ENCODE measurements at regions not wholly inside any gene's neighbourhood (a gene's known extent, or its start where the extent isn't known, plus 50 kb on each side); places are given as distances from the start of the nearest gene placed in this dataset.

DNA sequence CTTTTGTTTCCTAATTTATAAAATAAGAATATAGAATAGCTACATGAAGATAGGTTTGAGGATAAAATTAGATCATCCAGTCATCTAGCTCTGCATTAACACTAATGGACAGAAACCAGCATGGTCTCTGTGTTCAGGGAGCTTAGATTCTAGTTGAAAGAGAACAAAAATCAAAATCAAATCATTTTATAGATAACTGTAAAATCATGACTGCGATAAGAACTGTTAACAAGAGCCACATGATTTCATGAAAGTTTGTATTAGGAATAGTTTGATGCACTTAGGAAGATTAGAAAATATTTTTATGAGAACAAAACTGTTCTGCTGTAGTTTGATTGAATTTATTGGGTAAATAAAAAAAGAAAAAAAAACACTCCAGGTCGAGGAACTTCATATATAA lies 1074.7 kb downstream of the MAT2B start:
- H3K9me3 ChIP-seq, result no peaks in the 10 kb centered on the region
- no peaks in the 10 kb centered on the region for H3K36me3 ChIP-seq
- H3K27ac ChIP-seq, result no peak overlapping the region
- TF ChIP-seq CTCF (IDR thresholded peaks at IDR 0.05), result no peak
- no peak for DNase-seq
- no peaks in the 10 kb centered on the region for H3K4me1 ChIP-seq
- H3K27me3 ChIP-seq, result no peaks in the 10 kb centered on the region
- H3K4me3 ChIP-seq, result no peak overlapping the region
- ATAC-seq, result no peak
- intact Hi-C loops (cut with DNase I), result no loop called here

DNA sequence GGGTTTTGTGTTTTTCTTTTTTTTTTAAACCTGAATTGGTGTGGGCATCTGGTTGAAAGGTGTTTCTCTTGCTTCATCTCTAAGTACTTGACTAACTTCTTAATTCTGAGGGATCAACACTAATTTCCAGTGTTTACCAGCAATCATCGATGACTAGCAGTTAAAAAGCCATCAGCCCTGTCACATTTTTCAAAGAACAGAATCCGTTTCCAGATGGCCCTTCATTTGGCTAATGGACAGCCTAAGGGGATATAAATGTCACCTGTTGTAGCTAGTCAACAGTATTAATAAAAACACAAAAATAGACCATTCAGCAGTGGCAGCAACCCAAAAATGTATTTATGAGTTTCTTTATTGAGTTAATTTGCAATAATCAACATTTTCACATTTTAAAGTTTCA lies 1076.5 kb downstream of the MAT2B start:
- intact Hi-C loops (cut with DNase I), result no loop called here
- no peaks in the 10 kb centered on the region for H3K36me3 ChIP-seq
- no peaks in the 10 kb centered on the region for H3K4me1 ChIP-seq
- H3K27ac ChIP-seq, result no peak overlapping the region
- no peaks in the 10 kb centered on the region for H3K9me3 ChIP-seq
- H3K27me3 ChIP-seq, result no peaks in the 10 kb centered on the region
- H3K4me3 ChIP-seq, result no peak overlapping the region
- TF ChIP-seq CTCF (IDR thresholded peaks at IDR 0.05), result no peak
- DNase-seq (no peak), ATAC-seq (no peak)

DNA sequence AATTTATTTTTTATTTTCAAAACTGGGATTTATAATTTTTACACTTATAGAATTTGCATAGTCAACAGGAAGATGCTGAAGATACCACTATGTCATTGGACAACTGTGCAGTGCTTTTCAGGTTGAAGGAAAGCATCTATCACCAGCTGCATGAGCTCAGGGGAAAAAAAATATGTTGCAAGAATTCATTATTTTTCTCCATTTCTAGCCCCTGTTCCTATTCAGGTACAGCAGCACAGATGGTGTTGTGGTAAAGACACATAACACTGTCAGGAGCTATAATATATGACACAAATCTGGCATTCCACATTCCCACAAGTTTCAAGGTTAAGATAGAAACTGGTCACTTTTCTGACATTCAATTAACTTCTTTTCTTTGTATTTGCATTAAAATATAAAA lies 1088.6 kb downstream of the MAT2B start:
- H3K27ac ChIP-seq, result no peak overlapping the region
- no peaks in the 10 kb centered on the region for H3K4me1 ChIP-seq
- no peak overlapping the region for H3K4me3 ChIP-seq
- no peaks in the 10 kb centered on the region for H3K27me3 ChIP-seq
- no peaks in the 10 kb centered on the region for H3K36me3 ChIP-seq
- H3K9me3 ChIP-seq, result no peaks in the 10 kb centered on the region
- intact Hi-C loops (cut with DNase I), result no loop called here
- DNase-seq, result no peak
- no peak for TF ChIP-seq CTCF (IDR thresholded peaks at IDR 0.05)
- ATAC-seq, result no peak

DNA sequence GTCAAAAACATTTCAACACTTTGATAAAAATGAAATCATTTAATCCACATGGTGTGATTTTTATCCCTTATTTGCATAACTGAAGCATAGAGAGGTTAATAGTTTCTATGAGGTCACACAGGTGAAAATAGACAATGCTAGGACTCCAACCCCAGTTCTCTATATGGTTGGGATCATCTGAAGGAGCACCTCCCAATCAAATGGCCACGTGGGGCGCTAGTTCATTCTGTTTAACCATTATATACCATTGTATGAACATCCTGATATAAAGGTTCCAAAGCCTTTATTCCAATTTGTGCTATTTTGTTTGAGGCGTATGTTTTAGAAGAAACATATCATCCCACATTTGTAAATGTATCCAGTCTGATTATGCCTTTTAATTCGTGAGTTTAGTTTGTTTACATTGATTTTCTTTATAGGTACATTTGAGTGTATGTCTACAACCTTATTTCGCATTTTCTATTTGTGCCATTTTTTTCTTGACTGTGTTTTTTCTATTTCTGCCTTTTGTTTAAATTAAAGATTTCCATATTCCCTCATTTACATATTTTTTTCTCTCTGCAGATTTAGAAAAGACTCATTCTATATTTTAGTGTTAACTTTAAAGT lies 1092.0 kb downstream of the MAT2B start:
- DNase-seq, result no peak
- intact Hi-C loops (cut with DNase I), result no loop called here
- ATAC-seq, result no peak
- Histone ChIP-seq H3K9me3 (no peaks in the 10 kb centered on the region), H3K4me1 (no peaks in the 10 kb centered on the region), H3K4me3 (no peak overlapping the region), H3K27ac (no peak overlapping the region), H3K27me3 (no peaks in the 10 kb centered on the region), H3K36me3 (no peaks in the 10 kb centered on the region)
- peak; percentile 30 for TF ChIP-seq CTCF (IDR thresholded peaks at IDR 0.05)

DNA sequence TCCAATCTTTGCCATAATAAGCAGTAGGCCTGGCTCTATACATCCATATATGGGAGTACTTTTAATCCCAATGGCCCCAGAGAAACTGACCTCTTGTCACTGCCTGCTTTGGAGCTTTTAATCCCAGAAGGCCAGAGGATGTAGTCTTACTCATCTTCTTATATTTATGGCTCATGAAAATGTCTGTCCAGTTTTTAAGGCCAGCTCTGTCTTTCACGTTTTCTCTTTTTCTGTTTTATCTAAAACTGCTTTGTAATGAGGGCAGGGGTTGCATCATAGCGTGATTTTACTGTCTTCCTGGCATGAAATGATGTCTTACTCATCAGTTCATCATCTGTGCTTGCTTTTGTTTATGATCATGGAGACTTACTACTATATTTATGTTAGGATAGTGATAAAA lies 1094.9 kb downstream of the MAT2B start:
- no peaks in the 10 kb centered on the region for H3K27me3 ChIP-seq
- H3K4me1 ChIP-seq, result no peaks in the 10 kb centered on the region
- no peak overlapping the region for H3K4me3 ChIP-seq
- no peaks in the 10 kb centered on the region for H3K36me3 ChIP-seq
- no peaks in the 10 kb centered on the region for H3K9me3 ChIP-seq
- ATAC-seq, result no peak
- no peak for TF ChIP-seq CTCF (IDR thresholded peaks at IDR 0.05)
- DNase-seq, result no peak
- intact Hi-C loops (cut with DNase I), result no loop called here
- no peak overlapping the region for H3K27ac ChIP-seq

- no peak overlapping the region for H3K27ac ChIP-seq
- intact Hi-C loops (cut with DNase I), result no loop called here
- H3K36me3 ChIP-seq, result no peaks in the 10 kb centered on the region
- no peak overlapping the region for H3K4me3 ChIP-seq
- TF ChIP-seq CTCF (IDR thresholded peaks at IDR 0.05), result no peak
- no peaks in the 10 kb centered on the region for H3K27me3 ChIP-seq
- no peak for ATAC-seq
- DNase-seq, result no peak
- H3K9me3 ChIP-seq, result no peaks in the 10 kb centered on the region
- no peaks in the 10 kb centered on the region for H3K4me1 ChIP-seq
Measured at GRCh38 chr5:164600929-164601535, 1095.6 kb downstream of the MAT2B start.

Data from upper lobe of right lung (tissue), 1 donor.